ENCODE measurements at regions not wholly inside any gene's neighbourhood (a gene's known extent, or its start where the extent isn't known, plus 50 kb on each side); places are given as distances from the start of the nearest gene placed in this dataset.
"Not testable (repeated sequence)": the region's sequence is repeated elsewhere in the genome, so short reads cannot be mapped to it uniquely, and the experiment has no call there.

- 3% methylated on average over 14 of the region's 14 CpGs for WGBS (ENCODE audit: insufficient coverage, low coverage, missing lambda C conversion rate)
- FAIRE-seq; DNase-seq (ENCODE audit: extremely low read depth in 1 of 4, low spot score in 3 of 4); H3K4me3 ChIP-seq; H4K20me1 ChIP-seq (replicated peaks; ENCODE audit: control insufficient read depth, insufficient read depth, low read length); H3K79me2 ChIP-seq (ENCODE audit: control insufficient read depth, insufficient read depth, low read length); CTCF ChIA-PET (ENCODE audit: low intra/inter-chr PET ratio); H3K27me3 ChIP-seq (ENCODE audit: control insufficient read depth in 2 of 2, insufficient read depth in 2 of 2, low read length in 2 of 2); intact Hi-C loops (cut with micrococcal nuclease); H2AFZ ChIP-seq (ENCODE audit: low read depth, low read length); in situ Hi-C loops (cut with MboI); ATAC-seq; BruUV-seq (replicated peaks); H3K9me3 ChIP-seq (replicated peaks; ENCODE audit: control insufficient read depth, insufficient read depth, low read depth, low read length); H3K27ac ChIP-seq (ENCODE audit: extremely low read depth, low read depth, low read length); H3K36me3 ChIP-seq (ENCODE audit: control insufficient read depth, insufficient read depth, low read length); H3K9ac ChIP-seq (ENCODE audit: insufficient read depth in 1 of 2, low read depth in 2 of 2, low read length in 2 of 2); H3K9me1 ChIP-seq (ENCODE audit: control insufficient read depth, insufficient read depth, low read length); H3K4me1 ChIP-seq (replicated peaks in 1 of 2; ENCODE audit: control insufficient read depth in 2 of 2, insufficient read depth in 2 of 2, low read length in 2 of 2); H3K4me2 ChIP-seq (ENCODE audit: insufficient read depth, low read length): not testable (repeated sequence)
- POLR2A ChIA-PET = interaction anchor here (0.5 kb wide), 1 partner anchor 341 kb away, joined by 3 read pairs; no protein-coding TSS in a partner anchor
- TF ChIP-seq FOXA3 (CRISPR knock-in tag; conservative IDR thresholded peaks at IDR 0.05 in 1 of 2, IDR thresholded peaks at IDR 0.05 in 1 of 2) = 0 out of 4 replicates have a peak, but pooled peaks of 1 of the 2 experiments have one; percentile 29
These were observed 170.7 kb upstream of the KCND3 start for GRCh38 chr1:112160214-112160613.

GRCh38 chr1:112165375-112165774, 175.9 kb upstream of the KCND3 start:
- Histone ChIP-seq H3K79me2 (ENCODE audit: control insufficient read depth, insufficient read depth, low read length) (no peaks in the 10 kb centered on the region), H3K9ac (ENCODE audit: insufficient read depth in 1 of 2, low read depth in 2 of 2, low read length in 2 of 2) (no peak overlapping the region), H3K27ac (ENCODE audit: extremely low read depth, low read depth, low read length) (no peak overlapping the region), H4K20me1 (replicated peaks; ENCODE audit: control insufficient read depth, insufficient read depth, low read length) (no peaks in the 10 kb centered on the region), H3K4me2 (ENCODE audit: insufficient read depth, low read length) (no peak overlapping the region), H3K4me1 (replicated peaks in 1 of 2; ENCODE audit: control insufficient read depth in 2 of 2, insufficient read depth in 2 of 2, low read length in 2 of 2) (no peaks in the 10 kb centered on the region), H3K9me1 (ENCODE audit: control insufficient read depth, insufficient read depth, low read length) (no peaks in the 10 kb centered on the region), H3K27me3 (ENCODE audit: control insufficient read depth in 2 of 2, insufficient read depth in 2 of 2, low read length in 2 of 2) (peaks cover 0 to 4% of the 10 kb centered on the region in 2 experiments; a peak in 3 of 5 replicates), H2AFZ (ENCODE audit: low read depth, low read length) (no peak overlapping the region), H3K4me3 (no peak overlapping the region), H3K9me3 (replicated peaks; ENCODE audit: control insufficient read depth, insufficient read depth, low read depth, low read length) (no peaks in the 10 kb centered on the region), H3K36me3 (ENCODE audit: control insufficient read depth, insufficient read depth, low read length) (no peaks in the 10 kb centered on the region)
- BruUV-seq (replicated peaks) = no TSS peak
- no peak for TF ChIP-seq WHSC1 (IDR thresholded peaks at IDR 0.05; ENCODE audit: low read length)
- intact Hi-C loops (cut with micrococcal nuclease) = no loop called here
- WGBS (ENCODE audit: insufficient coverage, low coverage, missing lambda C conversion rate) = 0% methylated on average over 3 of the region's 3 CpGs
- ATAC-seq (no peak), FAIRE-seq (no peak), DNase-seq (ENCODE audit: extremely low read depth in 1 of 4, low spot score in 3 of 4) (no peak)
- ChIA-PET CTCF (ENCODE audit: low intra/inter-chr PET ratio) (no interaction called here), POLR2A (interaction anchor here (0.7 to 1.0 kb wide), 2 partner anchors 58 to 165 kb away, joined by 3 to 4 read pairs; no protein-coding TSS in a partner anchor)
- in situ Hi-C loops (cut with MboI) = no loop called here

All from K562 (cell line).